Thoracic aorta (tissue), 2 donors: ENCODE measurements at regions not wholly inside any gene's neighbourhood (a gene's known extent, or its start where the extent isn't known, plus 50 kb on each side); places are given as distances from the start of the nearest gene placed in this dataset.

Experiments
- ATAC-seq: fragments of 150-250 bp; one replicate; pipeline ENCODE4 v1.8.0; 2017; ENCODE audit warnings: low read depth; ENCODE audit not compliant: insufficient number of reproducible peaks, low FRiP score
- DNase-seq: peaks from one replicate; pipeline ENCODE4 v3.0.0-alpha.2; 2020; ENCODE audit warnings: low spot score
- H3K27ac ChIP-seq, 2 donors: fragments of 200-600 bp; sonication (generic); 1 replicate in 1 of 2; 2 replicates in 1 of 2; pipeline ENCODE4 v1.5.1; 2016; ENCODE audit warnings: mild to moderate bottlenecking in 2 of 2, moderate library complexity in 2 of 2
- H3K27me3 ChIP-seq: fragments of 200-600 bp; sonication (generic); replicated peaks from 2 replicates; pipeline ENCODE4 v1.6.0; 2016; ENCODE audit warnings: mild to moderate bottlenecking; ENCODE audit not compliant: insufficient read depth
- H3K36me3 ChIP-seq: fragments of 200-600 bp; sonication (generic); one replicate; pipeline ENCODE4 v1.5.1; 2016
- H3K4me1 ChIP-seq, 2 donors: fragments of 200-600 bp; sonication (generic); 1 replicate in 1 of 2; 2 replicates in 1 of 2; pipeline versions ENCODE4 v1.5.1 to v1.6.0; 2016; ENCODE audit warnings: low read depth in 2 of 2, mild to moderate bottlenecking in 1 of 2; ENCODE audit not compliant: control insufficient read depth in 1 of 2
- H3K4me3 ChIP-seq: fragments of 200-600 bp; sonication (generic); 2 replicates; pipeline ENCODE4 v1.5.1; 2016; ENCODE audit warnings: mild to moderate bottlenecking
- H3K9me3 ChIP-seq: fragments of 200-600 bp; sonication (generic); 2 replicates; pipeline ENCODE4 v1.5.1; 2016
- TF ChIP-seq, protein P1 (sequence below): fragments of 200-600 bp; sonication (generic); IDR thresholded peaks from one replicate; pipeline ENCODE4 v1.5.1; 2019; ENCODE audit warnings: antibody characterized with exemption

DNA sequence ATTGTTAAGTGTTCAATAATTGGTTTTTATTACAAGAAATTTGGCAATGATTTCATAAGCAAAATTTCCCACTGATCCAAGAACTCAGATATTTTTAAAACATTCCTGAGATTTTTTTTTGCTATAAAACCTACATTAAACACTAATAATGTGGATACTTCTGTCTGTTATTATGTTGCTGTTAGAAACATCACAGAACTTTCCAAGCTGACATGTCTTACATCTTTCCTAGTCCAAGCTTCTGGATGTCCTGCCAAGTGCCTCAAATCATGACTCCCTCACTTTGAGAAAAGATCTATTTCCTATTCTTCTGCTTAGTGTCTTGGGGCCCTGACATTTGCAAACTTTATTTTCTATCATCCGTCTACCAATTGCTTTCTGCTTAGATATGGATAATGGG lies 110.8 kb downstream of the RFPL4B start:
- TF ChIP-seq, protein P1, sequence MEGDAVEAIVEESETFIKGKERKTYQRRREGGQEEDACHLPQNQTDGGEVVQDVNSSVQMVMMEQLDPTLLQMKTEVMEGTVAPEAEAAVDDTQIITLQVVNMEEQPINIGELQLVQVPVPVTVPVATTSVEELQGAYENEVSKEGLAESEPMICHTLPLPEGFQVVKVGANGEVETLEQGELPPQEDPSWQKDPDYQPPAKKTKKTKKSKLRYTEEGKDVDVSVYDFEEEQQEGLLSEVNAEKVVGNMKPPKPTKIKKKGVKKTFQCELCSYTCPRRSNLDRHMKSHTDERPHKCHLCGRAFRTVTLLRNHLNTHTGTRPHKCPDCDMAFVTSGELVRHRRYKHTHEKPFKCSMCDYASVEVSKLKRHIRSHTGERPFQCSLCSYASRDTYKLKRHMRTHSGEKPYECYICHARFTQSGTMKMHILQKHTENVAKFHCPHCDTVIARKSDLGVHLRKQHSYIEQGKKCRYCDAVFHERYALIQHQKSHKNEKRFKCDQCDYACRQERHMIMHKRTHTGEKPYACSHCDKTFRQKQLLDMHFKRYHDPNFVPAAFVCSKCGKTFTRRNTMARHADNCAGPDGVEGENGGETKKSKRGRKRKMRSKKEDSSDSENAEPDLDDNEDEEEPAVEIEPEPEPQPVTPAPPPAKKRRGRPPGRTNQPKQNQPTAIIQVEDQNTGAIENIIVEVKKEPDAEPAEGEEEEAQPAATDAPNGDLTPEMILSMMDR, result no peak
- H3K27me3 ChIP-seq, result no peaks in the 10 kb centered on the region
- no peaks in the 10 kb centered on the region for H3K4me1 ChIP-seq
- DNase-seq, result no peak
- no peaks in the 10 kb centered on the region for H3K9me3 ChIP-seq
- no peak overlapping the region for H3K4me3 ChIP-seq
- H3K36me3 ChIP-seq, result no peaks in the 10 kb centered on the region
- no peak overlapping the region for H3K27ac ChIP-seq
- ATAC-seq, result no peak

DNA sequence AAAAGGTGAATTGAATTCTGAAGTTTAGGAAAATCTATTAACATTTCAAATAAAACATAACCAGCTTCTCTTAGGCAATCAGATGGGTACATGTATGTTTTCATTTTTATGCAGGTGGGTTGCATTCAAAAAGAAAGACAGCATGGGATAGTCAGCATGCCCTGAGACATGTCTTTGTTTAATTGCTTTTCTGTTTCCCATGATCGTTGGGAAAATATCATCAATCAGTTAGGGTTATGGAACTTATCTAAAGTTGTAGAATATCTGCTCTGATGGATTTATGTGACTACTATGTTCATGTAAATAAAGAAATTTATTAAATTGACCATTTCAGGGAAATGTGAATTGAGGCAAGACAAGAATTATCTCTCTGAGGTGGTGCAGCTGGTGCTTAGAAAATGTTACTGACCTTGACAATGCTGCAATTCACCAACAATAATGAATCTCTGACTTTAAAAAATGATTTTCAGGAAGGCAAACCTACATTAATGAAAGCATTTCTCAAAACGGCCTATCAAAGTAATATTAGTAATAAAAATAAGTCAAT lies 112.7 kb downstream of the RFPL4B start:
- no peak for ATAC-seq
- no peak overlapping the region for H3K4me3 ChIP-seq
- no peak for DNase-seq

DNA sequence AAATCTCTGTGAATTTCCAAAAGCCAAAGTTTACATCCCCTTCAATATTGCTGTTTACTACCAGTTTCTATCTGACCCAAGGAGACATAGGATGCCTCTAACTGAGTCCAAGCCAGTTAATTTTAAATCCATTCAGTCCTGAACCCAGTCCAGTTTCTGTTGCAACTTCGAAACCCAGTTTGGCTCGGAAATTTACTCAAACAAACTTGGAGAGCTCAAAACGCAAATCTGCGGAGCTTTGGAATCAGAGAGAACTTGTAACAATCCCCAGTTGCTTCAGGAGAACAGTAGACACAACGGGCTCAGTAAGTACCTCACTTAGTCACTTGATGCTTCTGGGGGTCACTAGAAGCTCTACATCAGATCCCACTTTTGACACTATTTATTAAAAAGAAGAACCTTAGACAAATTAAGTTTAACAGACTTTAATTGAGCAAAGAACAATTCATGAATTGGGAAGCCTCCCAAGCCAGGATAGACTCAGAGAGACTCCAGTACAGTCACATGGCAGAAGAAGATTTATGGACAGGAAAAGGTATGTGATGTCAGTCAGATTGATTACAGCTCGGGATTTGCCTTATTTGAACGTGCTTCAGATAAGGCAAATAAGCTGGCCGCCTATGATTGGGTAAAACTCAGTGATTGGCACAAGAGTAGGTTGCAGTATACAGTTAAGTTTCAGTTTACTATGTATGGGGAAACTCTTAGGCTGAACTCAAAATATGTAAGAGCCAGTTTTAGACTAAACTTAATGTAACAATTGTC lies 118.0 kb downstream of the RFPL4B start:
- no peaks in the 10 kb centered on the region for H3K36me3 ChIP-seq
- no peak overlapping the region for H3K27ac ChIP-seq
- ATAC-seq (no peak), DNase-seq (no peak)
- H3K9me3 ChIP-seq, result no peaks in the 10 kb centered on the region
- H3K4me1 ChIP-seq, result peaks cover 6 to 10% of the 10 kb centered on the region in 2 donors
- TF ChIP-seq, protein P1, result no peak
- no peaks in the 10 kb centered on the region for H3K27me3 ChIP-seq
- H3K4me3 ChIP-seq, result no peak overlapping the region

More for the DNA sequence above, 112.7 kb downstream of the RFPL4B start:
- no peaks in the 10 kb centered on the region for H3K9me3 ChIP-seq
- no peaks in the 10 kb centered on the region for H3K4me1 ChIP-seq
- TF ChIP-seq, protein P1, result no peak
- H3K27ac ChIP-seq, result no peak overlapping the region
- no peaks in the 10 kb centered on the region for H3K27me3 ChIP-seq
- no peaks in the 10 kb centered on the region for H3K36me3 ChIP-seq

DNA sequence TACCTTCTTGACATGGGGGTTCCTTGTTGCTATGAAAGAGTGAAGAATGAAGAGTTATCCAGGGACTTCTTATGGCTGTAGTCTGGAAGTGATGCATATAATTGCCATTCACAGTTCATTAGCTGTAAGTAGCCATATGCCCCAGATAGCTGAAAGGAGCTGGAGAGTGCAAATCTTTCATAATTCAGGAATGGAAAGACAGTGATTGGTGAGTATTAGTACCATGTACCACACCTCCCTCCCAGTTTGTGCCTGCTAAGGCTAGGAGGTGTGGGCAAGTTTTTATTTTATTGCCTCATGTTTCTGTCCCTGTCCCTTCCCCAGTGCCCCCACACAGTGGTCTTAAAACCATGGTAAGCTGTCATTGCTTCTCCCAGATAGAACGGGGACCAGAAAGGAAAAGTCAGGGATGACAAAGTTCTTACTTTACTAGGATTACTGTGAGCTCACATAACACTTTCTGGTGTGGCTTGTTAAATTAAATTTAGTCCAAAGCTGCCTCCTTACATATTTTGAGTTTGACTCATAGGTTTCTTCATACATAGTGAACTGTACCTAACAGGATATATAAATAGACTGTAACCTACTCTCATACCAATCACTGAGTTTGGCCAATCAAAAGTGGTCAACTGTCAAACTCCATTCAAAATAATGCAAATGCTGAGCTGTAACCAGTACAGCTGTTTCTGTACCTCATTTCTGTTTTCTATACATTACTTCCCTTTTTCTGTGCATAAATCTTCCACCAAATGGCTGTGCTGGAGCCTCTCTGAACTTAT lies 119.4 kb downstream of the RFPL4B start:
- no peak for ATAC-seq
- Histone ChIP-seq H3K4me1 (peaks cover 6 to 10% of the 10 kb centered on the region in 2 donors), H3K27ac (no peak overlapping the region), H3K9me3 (no peaks in the 10 kb centered on the region), H3K4me3 (no peak overlapping the region), H3K36me3 (no peaks in the 10 kb centered on the region), H3K27me3 (no peaks in the 10 kb centered on the region)
- TF ChIP-seq, protein P1, result no peak
- DNase-seq, result no peak

DNA sequence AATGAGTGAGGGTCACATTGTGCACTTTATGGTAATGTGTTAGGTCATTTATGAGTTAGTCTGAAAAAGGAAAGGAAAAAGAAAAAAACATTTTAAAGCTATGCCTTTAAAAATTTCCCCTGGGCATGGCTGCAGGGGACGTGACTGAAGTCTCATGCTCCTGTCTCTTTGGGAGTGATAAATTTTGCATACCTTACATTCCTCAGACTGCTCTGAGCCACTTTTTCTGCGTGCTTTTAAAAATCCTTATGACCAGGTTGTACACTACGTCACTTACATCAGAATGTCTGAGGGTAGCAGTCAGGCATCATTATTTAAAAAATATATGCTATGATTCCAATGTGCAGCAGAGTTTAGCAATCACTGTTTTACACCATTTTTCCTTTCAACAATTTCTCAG lies 121.2 kb downstream of the RFPL4B start:
- H3K4me1 ChIP-seq, result peaks cover 6 to 10% of the 10 kb centered on the region in 2 donors
- H3K27ac ChIP-seq, result no peak overlapping the region
- TF ChIP-seq, protein P1, result no peak
- ATAC-seq, result no peak
- no peaks in the 10 kb centered on the region for H3K27me3 ChIP-seq
- no peaks in the 10 kb centered on the region for H3K9me3 ChIP-seq
- H3K4me3 ChIP-seq, result no peak overlapping the region
- no peaks in the 10 kb centered on the region for H3K36me3 ChIP-seq
- no peak for DNase-seq
